Parathyroid adenoma (tissue), 2 donors: ENCODE measurements at regions not wholly inside any gene's neighbourhood (a gene's known extent, or its start where the extent isn't known, plus 50 kb on each side); places are given as distances from the start of the nearest gene placed in this dataset.

Source experiments
- H2AFZ ChIP-seq: fragments of 300-600 bp; sonication (generic); one replicate; pipeline ENCODE4 v1.7.0; 2017; ENCODE audit warnings: antibody characterized with exemption, mild to moderate bottlenecking
- H3K27ac ChIP-seq: fragments of 300-600 bp; sonication (generic); one replicate; pipeline ENCODE4 v1.7.0; 2017
- H3K27me3 ChIP-seq: fragments of 300-600 bp; sonication (generic); one replicate; pipeline ENCODE4 v1.7.0; 2017; ENCODE audit warnings: low read length; ENCODE audit not compliant: control insufficient read depth, insufficient read depth
- H3K36me3 ChIP-seq: fragments of 300-600 bp; sonication (generic); one replicate; pipeline ENCODE4 v1.7.0; 2017; ENCODE audit warnings: low read length; ENCODE audit not compliant: control insufficient read depth, insufficient read depth
- H3K4me1 ChIP-seq: fragments of 300-600 bp; sonication (generic); one replicate; pipeline ENCODE4 v1.7.0; 2017; ENCODE audit warnings: control low read depth
- H3K4me2 ChIP-seq: fragments of 300-600 bp; sonication (generic); one replicate; pipeline ENCODE4 v1.7.0; 2017; ENCODE audit warnings: low read length
- H3K4me3 ChIP-seq: fragments of 300-600 bp; sonication (generic); one replicate; pipeline ENCODE4 v1.7.0; 2017; ENCODE audit warnings: low read depth, low read length
- H3K79me2 ChIP-seq: fragments of 300-600 bp; sonication (generic); one replicate; pipeline ENCODE4 v1.7.0; 2017; ENCODE audit warnings: control low read depth
- H3K9ac ChIP-seq: fragments of 300-600 bp; sonication (generic); one replicate; pipeline ENCODE4 v1.7.0; 2017; ENCODE audit warnings: mild to moderate bottlenecking
- H3K9me3 ChIP-seq: fragments of 300-600 bp; sonication (generic); one replicate; pipeline ENCODE4 v1.7.0; 2017; ENCODE audit warnings: low read length; ENCODE audit not compliant: control insufficient read depth
- TF ChIP-seq, protein P1 (sequence below): fragments of 300-600 bp; sonication (generic); IDR thresholded peaks from one replicate; pipeline ENCODE4 v1.7.0; 2017; ENCODE audit warnings: antibody characterized with exemption, mild to moderate bottlenecking
- donor health status: primary hyperparathyroidism.

DNA sequence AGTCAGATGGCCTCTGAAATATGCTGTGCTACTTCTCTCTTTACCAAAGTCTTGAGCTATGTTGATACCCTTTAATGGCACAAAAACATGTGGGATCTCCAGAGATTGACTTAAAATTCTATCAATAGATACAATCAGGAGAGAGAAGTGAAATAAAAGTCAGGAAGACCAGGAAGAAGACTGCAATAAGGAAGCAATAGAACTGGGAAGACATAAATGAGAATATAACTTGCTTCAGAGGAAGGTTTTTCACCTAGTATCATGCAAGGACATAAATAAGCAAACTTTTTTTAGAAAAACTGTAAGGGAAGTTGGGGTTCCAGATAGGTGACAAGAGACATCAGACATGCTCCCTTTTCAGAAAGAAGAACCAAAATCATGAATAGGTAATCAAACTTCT, 227.3 kb downstream of the XPNPEP1 start:
- no peaks in the 10 kb centered on the region for H3K79me2 ChIP-seq
- no peaks in the 10 kb centered on the region for H3K36me3 ChIP-seq
- no peaks in the 10 kb centered on the region for H3K9me3 ChIP-seq
- no peak overlapping the region for H3K4me3 ChIP-seq
- H3K27me3 ChIP-seq = no peaks in the 10 kb centered on the region
- TF ChIP-seq, protein P1, sequence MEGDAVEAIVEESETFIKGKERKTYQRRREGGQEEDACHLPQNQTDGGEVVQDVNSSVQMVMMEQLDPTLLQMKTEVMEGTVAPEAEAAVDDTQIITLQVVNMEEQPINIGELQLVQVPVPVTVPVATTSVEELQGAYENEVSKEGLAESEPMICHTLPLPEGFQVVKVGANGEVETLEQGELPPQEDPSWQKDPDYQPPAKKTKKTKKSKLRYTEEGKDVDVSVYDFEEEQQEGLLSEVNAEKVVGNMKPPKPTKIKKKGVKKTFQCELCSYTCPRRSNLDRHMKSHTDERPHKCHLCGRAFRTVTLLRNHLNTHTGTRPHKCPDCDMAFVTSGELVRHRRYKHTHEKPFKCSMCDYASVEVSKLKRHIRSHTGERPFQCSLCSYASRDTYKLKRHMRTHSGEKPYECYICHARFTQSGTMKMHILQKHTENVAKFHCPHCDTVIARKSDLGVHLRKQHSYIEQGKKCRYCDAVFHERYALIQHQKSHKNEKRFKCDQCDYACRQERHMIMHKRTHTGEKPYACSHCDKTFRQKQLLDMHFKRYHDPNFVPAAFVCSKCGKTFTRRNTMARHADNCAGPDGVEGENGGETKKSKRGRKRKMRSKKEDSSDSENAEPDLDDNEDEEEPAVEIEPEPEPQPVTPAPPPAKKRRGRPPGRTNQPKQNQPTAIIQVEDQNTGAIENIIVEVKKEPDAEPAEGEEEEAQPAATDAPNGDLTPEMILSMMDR = no peak
- no peak overlapping the region for H3K9ac ChIP-seq
- H3K4me2 ChIP-seq = no peak overlapping the region
- no peak overlapping the region for H2AFZ ChIP-seq
- H3K4me1 ChIP-seq = no peaks in the 10 kb centered on the region
- no peak overlapping the region for H3K27ac ChIP-seq

GRCh38 chr10:109689785-109690184, 233.5 kb downstream of the XPNPEP1 start:
- Histone ChIP-seq H3K27me3 (no peaks in the 10 kb centered on the region), H3K4me1 (no peaks in the 10 kb centered on the region), H3K4me2 (no peak overlapping the region), H3K9me3 (no peaks in the 10 kb centered on the region), H3K4me3 (no peak overlapping the region), H3K27ac (no peak overlapping the region), H3K9ac (no peak overlapping the region), H2AFZ (no peak overlapping the region), H3K79me2 (no peaks in the 10 kb centered on the region), H3K36me3 (no peaks in the 10 kb centered on the region)
- TF ChIP-seq, protein P1 = no peak

- H3K27ac ChIP-seq = no peak overlapping the region
- H3K4me1 ChIP-seq = no peaks in the 10 kb centered on the region
- no peak overlapping the region for H3K4me2 ChIP-seq
- no peaks in the 10 kb centered on the region for H3K36me3 ChIP-seq
- TF ChIP-seq, protein P1 = no peak
- H3K79me2 ChIP-seq = no peaks in the 10 kb centered on the region
- H3K27me3 ChIP-seq = no peaks in the 10 kb centered on the region
- no peak overlapping the region for H3K9ac ChIP-seq
- H2AFZ ChIP-seq = no peak overlapping the region
- H3K4me3 ChIP-seq = no peak overlapping the region
- no peaks in the 10 kb centered on the region for H3K9me3 ChIP-seq
These were observed 243.8 kb downstream of the XPNPEP1 start for GRCh38 chr10:109679478-109679877.

- Histone ChIP-seq H3K27me3 (no peaks in the 10 kb centered on the region), H3K27ac (no peak overlapping the region), H3K4me2 (no peak overlapping the region), H2AFZ (no peak overlapping the region), H3K9me3 (no peaks in the 10 kb centered on the region), H3K36me3 (no peaks in the 10 kb centered on the region), H3K9ac (no peak overlapping the region), H3K4me1 (no peaks in the 10 kb centered on the region), H3K79me2 (no peaks in the 10 kb centered on the region), H3K4me3 (no peak overlapping the region)
- TF ChIP-seq, protein P1 = no peak
These were observed 244.5 kb downstream of the XPNPEP1 start for GRCh38 chr10:109678857-109679256.

- H3K36me3 ChIP-seq = no peaks in the 10 kb centered on the region
- H3K27me3 ChIP-seq = no peaks in the 10 kb centered on the region
- H3K79me2 ChIP-seq = no peaks in the 10 kb centered on the region
- H3K4me3 ChIP-seq = no peak overlapping the region
- H3K9me3 ChIP-seq = no peaks in the 10 kb centered on the region
- H3K9ac ChIP-seq = no peak overlapping the region
- H2AFZ ChIP-seq = no peak overlapping the region
- no peak overlapping the region for H3K27ac ChIP-seq
- no peak overlapping the region for H3K4me2 ChIP-seq
- TF ChIP-seq, protein P1 = no peak
- H3K4me1 ChIP-seq = no peaks in the 10 kb centered on the region
These were observed 246.6 kb downstream of the XPNPEP1 start for GRCh38 chr10:109676703-109677102.
